ENCODE measurements at regions not wholly inside any gene's neighbourhood (a gene's known extent, or its start where the extent isn't known, plus 50 kb on each side); places are given as distances from the start of the nearest gene placed in this dataset.
A peak's percentile ranks its signal among the peaks of the same experiment; 100 is the strongest.

DNA sequence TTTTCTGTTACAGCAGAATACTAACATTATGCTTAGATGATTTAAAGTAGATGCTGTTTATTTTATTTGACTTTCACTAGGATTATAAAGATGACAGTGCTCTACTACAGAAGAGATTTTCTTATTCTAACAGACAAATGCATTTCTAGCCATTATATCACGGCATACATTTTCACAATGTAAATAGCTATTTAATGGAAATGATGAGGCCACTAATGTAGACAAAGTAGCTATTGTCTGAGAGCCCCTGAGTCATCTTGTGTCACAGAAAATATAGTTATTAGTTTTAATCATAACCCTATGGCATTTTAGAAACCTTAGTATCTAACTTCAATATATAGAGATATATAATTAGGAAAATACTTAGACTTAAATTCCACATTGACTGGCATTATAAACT, 158.0 kb upstream of the AHR start:
- DNase-seq, result no peak
- Histone ChIP-seq H3K27ac (no peak overlapping the region), H3K9me3 (no peaks in the 10 kb centered on the region), H3K4me3 (no peak overlapping the region), H3K27me3 (no peaks in the 10 kb centered on the region), H3K4me1 (peaks cover 0 to 42% (median 2%) of the 10 kb centered on the region in 12 donors), H3K36me3 (no peaks in the 10 kb centered on the region)
- WGBS, 4 donors, result 88 to 100% (median 89%) methylated on average over 1 of the region's 1 CpG
- intact Hi-C loops (cut with DNase I), result no loop called here
- TF ChIP-seq POLR2A (IDR thresholded peaks at IDR 0.05), result no peak
- no peak for TF ChIP-seq CTCF (IDR thresholded peaks at IDR 0.05)
- no peak for ATAC-seq

DNA sequence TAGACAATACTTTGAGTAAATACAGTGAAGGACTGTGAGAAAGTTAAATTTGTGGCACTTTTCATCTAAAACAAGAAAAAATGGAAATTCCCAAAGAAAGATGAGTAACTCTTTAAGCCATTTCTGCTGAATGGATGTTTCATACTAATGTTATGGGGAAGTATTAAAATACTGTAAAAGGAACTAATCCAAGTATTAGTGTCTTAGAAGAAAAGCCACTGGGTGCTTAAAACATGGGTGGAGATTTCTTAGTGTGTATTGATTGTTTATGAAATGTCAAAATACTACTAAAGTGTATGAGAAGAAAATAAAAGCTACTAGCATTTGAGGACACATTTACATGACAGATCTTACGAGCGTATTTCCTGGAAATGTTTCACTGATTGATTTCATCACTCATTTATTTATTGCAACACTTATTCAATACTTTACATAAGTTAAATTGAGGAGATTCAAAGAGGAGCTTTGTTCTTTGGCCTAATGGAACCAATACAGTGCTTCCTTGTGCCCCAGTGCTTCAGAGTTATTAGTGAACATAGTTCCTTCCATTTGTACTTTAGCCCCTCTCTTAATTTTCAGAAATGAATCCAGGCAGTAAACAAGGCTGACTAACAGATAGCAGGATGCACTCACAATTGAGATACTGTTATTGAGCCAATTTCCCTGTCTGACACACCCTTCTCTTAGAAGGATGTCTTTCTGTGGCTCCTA, 155.5 kb upstream of the AHR start:
- H3K36me3 ChIP-seq, result no peaks in the 10 kb centered on the region
- DNase-seq (no peak), ATAC-seq (no peak)
- 77 to 85% (median 84%) methylated on average over 2 of the region's 2 CpGs for WGBS, 4 donors
- H3K9me3 ChIP-seq, result no peaks in the 10 kb centered on the region
- H3K4me1 ChIP-seq, result peaks cover 0 to 42% (median 2%) of the 10 kb centered on the region in 12 donors
- TF ChIP-seq CTCF (IDR thresholded peaks at IDR 0.05), result no peak
- no peak for TF ChIP-seq POLR2A (IDR thresholded peaks at IDR 0.05)
- H3K27ac ChIP-seq, result peak overlapping the region in 4 of 12 donors; percentile 1 to 74 (median 22)
- intact Hi-C loops (cut with DNase I), result no loop called here
- peak overlapping the region in 10 of 12 donors; percentile 3 to 42 (median 28) for H3K4me3 ChIP-seq
- H3K27me3 ChIP-seq, result no peaks in the 10 kb centered on the region

DNA sequence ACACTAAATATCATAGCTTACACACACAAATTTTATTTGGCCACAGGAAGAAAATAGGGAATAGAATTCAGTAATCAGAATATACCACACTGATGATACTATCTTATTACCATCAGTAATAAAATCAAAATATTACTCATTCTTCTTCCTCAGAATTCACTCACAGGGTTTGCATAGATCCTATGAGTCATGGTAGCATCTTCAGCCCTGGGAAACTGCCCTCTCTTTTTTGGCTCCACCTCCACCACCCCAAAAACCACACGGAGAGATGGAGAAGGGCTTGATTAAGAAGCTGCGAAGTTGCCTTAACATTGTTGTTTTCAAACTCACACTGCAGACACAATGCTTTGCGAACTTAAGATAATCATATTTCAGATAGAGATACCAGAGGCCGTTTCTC, 154.1 kb upstream of the AHR start:
- WGBS, 4 donors, result 43 to 71% (median 64%) methylated on average over 4 of the region's 4 CpGs
- intact Hi-C loops (cut with DNase I), result no loop called here
- DNase-seq (no peak), ATAC-seq (no peak)
- peaks cover 0 to 37% (median 2%) of the 10 kb centered on the region in 12 donors for H3K4me1 ChIP-seq
- TF ChIP-seq POLR2A (IDR thresholded peaks at IDR 0.05), result no peak
- TF ChIP-seq CTCF (IDR thresholded peaks at IDR 0.05), result no peak
- no peaks in the 10 kb centered on the region for H3K9me3 ChIP-seq
- H3K4me3 ChIP-seq, result no peak overlapping the region
- H3K27ac ChIP-seq, result peak overlapping the region in 1 of 12 donors; percentile 74
- H3K27me3 ChIP-seq, result no peaks in the 10 kb centered on the region
- no peaks in the 10 kb centered on the region for H3K36me3 ChIP-seq

- Histone ChIP-seq H3K9me3 (no peaks in the 10 kb centered on the region), H3K27ac (no peak overlapping the region), H3K27me3 (no peaks in the 10 kb centered on the region), H3K4me3 (no peak overlapping the region), H3K4me1 (peaks cover 0 to 46% (median 2%) of the 10 kb centered on the region in 12 donors), H3K36me3 (no peaks in the 10 kb centered on the region)
- no peak for TF ChIP-seq CTCF (IDR thresholded peaks at IDR 0.05)
- TF ChIP-seq POLR2A (IDR thresholded peaks at IDR 0.05), result no peak
- no peak for DNase-seq
- 65 to 76% (median 71%) methylated on average over 4 of the region's 4 CpGs for WGBS, 4 donors
- ATAC-seq, result peak in 1 of 4 donors; percentile 39
- intact Hi-C loops (cut with DNase I), result no loop called here
Observed at GRCh38 chr7:17146621-17147020, 151.8 kb upstream of the AHR start.
